ENCODE measurements at regions not wholly inside any gene's neighbourhood (a gene's known extent, or its start where the extent isn't known, plus 50 kb on each side); places are given as distances from the start of the nearest gene placed in this dataset.

GRCh38 chr13:33730147-33730546 lies 87.8 kb upstream of the RFC3 start:
- Histone ChIP-seq H3K27me3 (no peaks in the 10 kb centered on the region), H3K4me1 (ENCODE audit: control insufficient read depth in 1 of 2, insufficient read depth in 1 of 2, low read depth in 1 of 2, low read length in 1 of 2) (peaks cover 43 to 51% of the 10 kb centered on the region in 2 experiments), H3K27ac (peak overlapping the region; percentile 95), H3K9me3 (no peaks in the 10 kb centered on the region), H3K4me3 (ENCODE audit: low read depth in 1 of 2, low read length in 1 of 2) (peak overlapping the region in 1 of 2 experiments; percentile 19), H3K36me3 (no peaks in the 10 kb centered on the region)
- TF ChIP-seq CTCF (IDR thresholded peaks at IDR 0.05), result no peak

DNA sequence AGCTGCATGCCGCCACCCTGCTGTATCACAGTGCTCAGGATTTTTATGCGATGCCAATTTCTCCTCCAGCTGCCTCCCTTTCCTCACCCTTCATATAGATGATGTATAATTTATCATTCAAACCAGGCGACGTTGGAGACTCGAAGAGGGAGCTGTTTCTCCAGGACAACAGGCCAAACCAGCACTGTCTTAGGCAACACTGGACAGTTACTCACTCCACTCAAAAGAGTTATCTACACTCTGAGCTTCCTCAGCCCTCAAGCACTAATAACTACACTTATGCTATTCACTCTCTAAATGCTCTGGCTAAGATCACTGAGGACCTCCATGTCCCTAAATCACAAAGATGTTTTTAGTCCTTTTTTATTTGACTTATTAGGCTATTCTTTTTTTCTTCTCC lies 87.3 kb upstream of the RFC3 start:
- Histone ChIP-seq H3K4me1 (ENCODE audit: control insufficient read depth in 1 of 2, insufficient read depth in 1 of 2, low read depth in 1 of 2, low read length in 1 of 2) (peaks cover 43 to 51% of the 10 kb centered on the region in 2 experiments), H3K4me3 (ENCODE audit: low read depth in 1 of 2, low read length in 1 of 2) (peak overlapping the region in 1 of 2 experiments; percentile 19), H3K27ac (peak overlapping the region; percentile 95), H3K9me3 (no peaks in the 10 kb centered on the region), H3K36me3 (no peaks in the 10 kb centered on the region), H3K27me3 (no peaks in the 10 kb centered on the region)
- TF ChIP-seq CTCF (IDR thresholded peaks at IDR 0.05), result no peak

GRCh38 chr13:33735276-33735675 lies 82.7 kb upstream of the RFC3 start:
- no peaks in the 10 kb centered on the region for H3K9me3 ChIP-seq
- no peak overlapping the region for H3K27ac ChIP-seq
- H3K4me3 ChIP-seq (ENCODE audit: low read depth in 1 of 2, low read length in 1 of 2), result no peak overlapping the region
- peaks cover 17 to 23% of the 10 kb centered on the region in 2 experiments for H3K4me1 ChIP-seq (ENCODE audit: control insufficient read depth in 1 of 2, insufficient read depth in 1 of 2, low read depth in 1 of 2, low read length in 1 of 2)
- no peak for TF ChIP-seq CTCF (IDR thresholded peaks at IDR 0.05)
- no peaks in the 10 kb centered on the region for H3K27me3 ChIP-seq
- no peaks in the 10 kb centered on the region for H3K36me3 ChIP-seq

DNA sequence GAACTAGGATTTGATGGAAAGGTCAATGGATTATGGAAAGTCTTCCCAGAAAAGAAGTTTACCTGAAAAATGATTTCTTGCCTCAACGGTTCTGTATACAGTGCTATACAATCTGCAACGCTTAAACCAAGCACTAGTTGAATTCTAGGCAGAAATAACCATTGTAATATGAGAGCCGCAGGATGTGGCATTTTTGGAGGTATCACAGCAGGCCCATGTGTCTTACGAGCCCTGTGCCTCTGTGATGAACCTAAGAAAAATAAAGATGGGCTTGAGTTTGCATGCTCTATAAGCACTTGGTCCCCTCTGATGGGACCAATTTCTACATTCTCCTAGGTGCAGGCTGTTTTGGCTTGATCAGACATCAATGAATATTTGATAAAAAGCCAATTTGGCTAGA lies 78.7 kb upstream of the RFC3 start:
- H3K27ac ChIP-seq, result no peak overlapping the region
- H3K27me3 ChIP-seq, result no peaks in the 10 kb centered on the region
- no peak overlapping the region for H3K4me3 ChIP-seq (ENCODE audit: low read depth in 1 of 2, low read length in 1 of 2)
- no peaks in the 10 kb centered on the region for H3K36me3 ChIP-seq
- no peaks in the 10 kb centered on the region for H3K9me3 ChIP-seq
- H3K4me1 ChIP-seq (ENCODE audit: control insufficient read depth in 1 of 2, insufficient read depth in 1 of 2, low read depth in 1 of 2, low read length in 1 of 2), result peaks cover 4 to 13% of the 10 kb centered on the region in 2 experiments
- no peak for TF ChIP-seq CTCF (IDR thresholded peaks at IDR 0.05)

GRCh38 chr13:33740134-33740538 lies 77.8 kb upstream of the RFC3 start:
- H3K27ac ChIP-seq, result no peak overlapping the region
- H3K4me3 ChIP-seq (ENCODE audit: low read depth in 1 of 2, low read length in 1 of 2), result no peak overlapping the region
- no peaks in the 10 kb centered on the region for H3K27me3 ChIP-seq
- no peaks in the 10 kb centered on the region for H3K36me3 ChIP-seq
- TF ChIP-seq CTCF (IDR thresholded peaks at IDR 0.05), result no peak
- no peaks in the 10 kb centered on the region for H3K9me3 ChIP-seq
- H3K4me1 ChIP-seq (ENCODE audit: control insufficient read depth in 1 of 2, insufficient read depth in 1 of 2, low read depth in 1 of 2, low read length in 1 of 2), result peaks cover 10 to 21% of the 10 kb centered on the region in 2 experiments

DNA sequence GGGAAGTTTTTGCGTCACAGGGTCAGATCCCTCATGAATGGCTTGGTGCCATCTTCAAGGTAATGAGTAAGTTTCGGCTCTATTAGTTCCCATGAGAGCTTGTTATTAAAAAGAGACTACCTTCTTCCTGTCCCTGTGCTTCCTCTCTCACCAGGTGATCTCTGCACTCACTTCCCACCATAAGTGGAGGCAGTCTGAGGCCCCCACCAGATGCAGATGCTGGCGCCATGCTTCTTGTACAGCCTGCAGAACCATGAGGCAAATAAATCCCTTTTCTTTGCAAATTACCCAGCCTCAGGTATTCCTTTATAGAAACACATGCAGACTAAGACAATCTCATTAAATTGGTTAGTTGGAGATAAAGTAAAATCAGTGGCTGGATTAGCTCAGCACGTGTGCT lies 75.6 kb upstream of the RFC3 start:
- Histone ChIP-seq H3K27ac (no peak overlapping the region), H3K4me1 (ENCODE audit: control insufficient read depth in 1 of 2, insufficient read depth in 1 of 2, low read depth in 1 of 2, low read length in 1 of 2) (peaks cover 10 to 21% of the 10 kb centered on the region in 2 experiments), H3K27me3 (no peaks in the 10 kb centered on the region), H3K4me3 (ENCODE audit: low read depth in 1 of 2, low read length in 1 of 2) (no peak overlapping the region), H3K36me3 (no peaks in the 10 kb centered on the region), H3K9me3 (no peaks in the 10 kb centered on the region)
- no peak for TF ChIP-seq CTCF (IDR thresholded peaks at IDR 0.05)

All from neutrophil (primary cell).